Dermis microvascular lymphatic vessel endothelial cell (primary cell): ENCODE measurements at regions not wholly inside any gene's neighbourhood (a gene's known extent, or its start where the extent isn't known, plus 50 kb on each side); places are given as distances from the start of the nearest gene placed in this dataset.
A peak's percentile ranks its signal among the peaks of the same experiment; 100 is the strongest.

Experiments
- DNase-seq, 2 donors: peaks; one replicate each; pipeline versions ENCODE4 v3.0.0 to v3.0.0-alpha.2; 2010; ENCODE audit warnings: low read depth in 2 of 2

DNA sequence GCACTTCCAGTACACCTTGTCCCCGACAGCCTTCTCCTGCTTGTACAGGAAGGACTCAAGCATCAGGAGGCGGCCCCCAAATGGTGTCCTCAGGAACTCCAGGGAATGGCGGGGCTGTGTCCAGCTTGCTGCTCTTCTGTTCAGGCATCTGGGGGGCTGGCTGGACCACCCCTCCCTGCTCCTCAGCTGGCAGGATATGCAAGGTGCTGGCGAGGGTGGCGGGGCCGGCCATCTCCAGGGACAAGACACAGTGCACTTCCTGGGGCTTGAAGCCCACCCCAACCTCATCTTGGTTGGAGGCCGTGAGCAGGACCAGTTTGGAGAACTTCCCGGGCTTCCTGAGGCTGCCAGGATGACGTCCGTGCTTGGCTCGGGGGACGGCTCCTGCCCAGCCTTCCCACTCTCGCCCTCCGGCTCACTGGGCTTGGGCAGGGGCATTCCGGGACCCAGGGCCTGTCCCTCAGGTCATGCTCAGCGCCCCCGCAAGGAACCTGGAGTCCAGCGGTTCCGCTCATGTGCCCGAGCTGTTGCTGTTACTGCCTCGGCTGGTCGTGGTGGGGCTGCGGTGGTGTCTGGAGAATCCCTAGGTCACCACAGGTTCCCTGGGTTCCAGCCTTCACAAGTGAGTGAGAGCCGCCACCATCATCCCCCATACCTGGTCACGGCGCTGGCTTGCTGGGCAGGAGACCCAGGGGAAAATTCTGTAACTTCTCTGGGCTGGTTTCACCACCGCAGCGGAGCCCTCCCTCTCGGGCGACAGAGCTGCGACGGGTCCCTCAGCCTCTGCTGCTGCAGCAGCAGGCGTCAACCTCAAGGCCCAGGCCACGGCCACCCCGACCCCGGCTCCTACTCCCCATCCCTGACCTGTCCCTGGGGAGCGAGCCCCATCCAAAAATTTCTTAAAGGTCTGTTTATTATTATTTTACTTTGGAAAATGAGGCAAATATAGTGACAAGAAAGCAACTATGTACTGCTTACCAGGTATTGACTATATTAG, 82.8 kb upstream of the FXR1 start:
- DNase-seq = no peak

DNA sequence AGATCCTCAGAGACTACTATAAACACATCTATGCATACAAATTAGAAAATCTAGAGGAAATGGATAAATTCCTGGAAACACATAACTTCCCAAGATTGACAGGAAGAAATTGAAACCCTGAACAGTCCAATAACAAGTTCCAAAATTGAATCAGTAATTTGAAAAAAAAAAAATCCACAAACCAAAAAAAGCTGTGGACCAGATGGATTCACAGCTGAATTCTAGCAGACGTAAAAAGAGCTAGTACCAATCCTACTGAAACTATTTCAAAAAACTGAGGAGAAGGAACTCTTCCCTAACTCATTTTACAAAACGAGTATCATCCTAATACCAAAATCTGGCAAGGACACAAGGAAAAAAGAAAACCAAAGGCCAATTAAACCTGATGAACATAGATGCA, 77.0 kb upstream of the FXR1 start:
- DNase-seq = no peak

DNA sequence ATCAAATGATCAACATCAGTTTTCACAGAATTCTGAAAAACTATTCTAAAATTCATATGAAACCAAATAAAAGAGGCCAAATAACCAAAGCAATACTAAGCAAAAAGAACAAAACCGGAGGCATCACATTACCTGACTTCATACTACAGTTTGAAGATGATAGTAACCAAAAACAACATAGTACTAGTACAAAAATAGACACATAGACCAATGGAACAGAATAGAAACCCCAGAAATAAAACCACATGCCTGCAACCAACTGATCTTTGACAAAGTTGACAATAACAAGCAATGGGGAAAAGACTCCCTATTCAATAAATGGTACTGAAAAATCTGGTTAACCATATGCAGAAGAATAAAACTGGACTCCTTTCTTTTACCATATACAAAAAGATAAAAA, 75.7 kb upstream of the FXR1 start:
- DNase-seq = no peak

DNA sequence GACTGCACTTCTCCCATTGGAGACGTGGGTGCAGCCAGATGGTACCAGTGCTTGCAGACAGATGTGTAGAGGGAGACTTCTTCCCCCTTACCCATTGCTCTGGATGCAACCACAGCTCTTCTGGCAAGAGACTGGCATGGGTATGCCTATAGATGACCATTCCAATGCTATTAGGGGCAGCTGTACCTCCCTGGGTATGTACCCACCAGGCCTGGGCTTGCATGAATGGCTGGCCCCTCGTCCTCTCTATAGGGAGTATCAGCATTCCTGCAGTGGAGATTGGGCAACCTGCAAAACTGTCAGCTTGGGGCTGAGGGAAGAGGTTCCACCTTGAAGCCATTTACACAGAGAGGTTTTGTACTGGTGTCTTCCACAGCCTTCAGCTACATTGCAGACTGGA, 57.6 kb upstream of the FXR1 start:
- no peak for DNase-seq

DNA sequence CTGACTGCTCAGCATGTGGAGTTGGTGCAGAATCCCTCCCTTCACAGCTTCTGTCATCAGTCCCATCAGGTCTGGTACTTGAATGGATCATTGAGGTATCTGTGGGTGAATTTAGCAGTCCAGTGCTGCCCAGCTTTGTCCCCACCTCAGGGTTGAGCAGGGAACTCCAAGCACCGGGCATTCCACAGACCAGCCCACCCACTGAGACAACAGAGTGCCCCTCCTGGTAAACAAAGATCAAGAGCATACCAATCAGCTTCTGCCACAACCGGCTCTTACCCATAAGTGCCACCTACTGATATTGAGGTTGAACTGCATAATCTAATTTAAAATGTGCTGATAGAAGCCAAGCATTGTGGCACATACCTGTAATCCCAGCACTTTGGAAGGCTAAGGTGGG, 57.1 kb upstream of the FXR1 start:
- DNase-seq = peak in 1 of 2 donors; percentile 37

DNA sequence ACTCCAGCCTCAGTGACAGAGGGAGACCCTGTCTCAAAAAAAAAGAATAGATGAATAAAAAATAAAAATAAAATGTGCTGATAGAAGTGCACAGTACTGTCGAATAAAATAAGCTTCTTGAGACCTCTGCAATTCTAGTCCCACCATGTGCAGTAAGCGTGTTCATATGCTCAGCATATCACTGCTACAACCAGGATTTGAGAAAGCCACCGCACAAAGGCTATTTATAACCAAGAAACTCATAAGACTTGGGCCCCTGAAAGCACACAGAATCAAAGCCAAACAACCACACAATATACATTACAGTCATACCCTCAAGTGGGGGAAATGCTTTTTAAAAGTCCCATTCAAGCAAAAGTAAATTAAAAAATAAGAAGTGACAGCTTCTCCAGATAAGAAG, 56.5 kb upstream of the FXR1 start:
- DNase-seq = no peak

DNA sequence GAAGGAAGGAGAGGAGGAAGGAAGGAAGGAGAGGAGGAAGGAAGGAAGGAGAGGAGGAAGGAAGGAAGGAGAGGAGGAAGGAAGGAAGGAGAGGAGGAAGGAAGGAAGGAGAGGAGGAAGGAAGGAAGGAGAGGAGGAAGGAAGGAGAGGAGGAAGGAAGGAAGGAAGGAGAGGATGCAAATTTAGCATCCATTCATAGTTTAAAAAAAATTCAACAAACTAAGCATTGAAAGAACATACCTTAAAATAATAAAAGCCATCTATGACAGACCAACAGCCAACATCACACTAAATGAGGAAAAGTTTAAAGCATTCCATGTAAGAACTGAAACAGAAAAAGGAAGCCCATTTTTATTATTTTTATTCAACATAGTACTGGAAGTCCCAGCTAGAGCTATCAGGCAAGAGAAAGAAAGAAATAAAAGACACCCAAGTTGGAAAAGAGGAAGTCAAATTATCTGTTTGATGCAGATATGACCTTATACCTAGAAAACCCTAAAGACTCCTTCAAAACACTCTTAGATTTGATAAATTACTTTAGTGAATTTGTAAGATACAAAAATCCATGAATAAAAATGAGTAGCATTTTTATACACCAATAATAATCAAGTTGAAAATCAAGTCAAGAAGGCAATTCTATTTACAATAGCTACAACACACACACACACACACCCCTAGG, 52.2 kb upstream of the FXR1 start:
- DNase-seq = no peak
